Fibroblast of villous mesenchyme (primary cell): ENCODE measurements at regions not wholly inside any gene's neighbourhood (a gene's known extent, or its start where the extent isn't known, plus 50 kb on each side); places are given as distances from the start of the nearest gene placed in this dataset.

Experiments
- DNase-seq: peaks from one replicate; pipeline ENCODE4 v3.0.0-alpha.2; 2010; ENCODE audit warnings: low read depth
- H3K4me3 ChIP-seq: 2 replicates; pipeline ENCODE4 v1.5.1; 2011; ENCODE audit warnings: low read depth, mild to moderate bottlenecking, low read length
- TF ChIP-seq, protein P1 (sequence below): IDR thresholded peaks from 2 replicates; pipeline ENCODE4 v1.5.1; 2012; ENCODE audit warnings: low read depth, mild to moderate bottlenecking, low read length; ENCODE audit not compliant: insufficient read depth

DNA sequence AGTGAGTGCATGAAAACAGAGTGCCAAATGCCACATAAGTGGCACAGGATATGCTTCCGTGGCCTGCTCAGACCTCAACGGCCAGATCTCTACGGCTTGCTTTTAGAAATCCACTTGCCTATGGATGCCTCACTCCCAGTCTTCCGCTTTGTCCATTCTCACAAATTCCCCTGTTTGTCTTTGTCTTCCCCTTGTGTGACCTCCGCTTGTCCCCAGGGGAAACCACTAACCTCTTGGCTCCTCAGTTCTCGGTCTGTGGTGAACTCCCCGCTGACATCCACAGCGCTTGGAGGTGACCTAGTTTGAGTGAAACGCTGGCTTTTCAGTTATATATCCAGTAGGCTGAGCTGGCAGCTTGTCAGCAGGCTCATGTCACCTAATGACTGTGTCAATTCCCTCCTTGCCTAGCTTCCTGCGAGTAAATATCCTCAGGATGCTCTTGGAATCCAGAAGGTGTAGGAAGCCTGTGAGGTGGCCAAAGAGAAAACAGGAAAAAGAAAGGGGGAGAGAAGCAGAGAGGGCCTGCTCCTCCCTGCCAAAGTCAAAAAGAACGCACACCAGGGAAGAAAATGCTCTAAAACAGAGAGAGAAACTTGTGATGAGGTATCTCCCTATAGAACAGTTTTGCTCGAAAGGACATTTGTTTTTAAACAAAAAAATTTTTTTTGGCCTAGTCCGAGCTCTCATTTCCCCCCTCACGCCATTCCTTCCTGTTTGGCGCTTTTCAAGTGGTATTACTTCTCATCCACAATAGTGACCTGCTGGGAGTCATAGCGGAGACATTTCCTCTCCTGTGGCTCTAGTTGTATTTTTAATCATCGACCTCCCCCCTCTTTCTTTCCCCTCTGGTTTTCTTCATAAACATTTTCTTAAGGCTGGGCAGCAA is 101.6 kb upstream of the SPRY4 start:
- DNase-seq: no peak
- no peak overlapping the region for H3K4me3 ChIP-seq
- TF ChIP-seq, protein P1, sequence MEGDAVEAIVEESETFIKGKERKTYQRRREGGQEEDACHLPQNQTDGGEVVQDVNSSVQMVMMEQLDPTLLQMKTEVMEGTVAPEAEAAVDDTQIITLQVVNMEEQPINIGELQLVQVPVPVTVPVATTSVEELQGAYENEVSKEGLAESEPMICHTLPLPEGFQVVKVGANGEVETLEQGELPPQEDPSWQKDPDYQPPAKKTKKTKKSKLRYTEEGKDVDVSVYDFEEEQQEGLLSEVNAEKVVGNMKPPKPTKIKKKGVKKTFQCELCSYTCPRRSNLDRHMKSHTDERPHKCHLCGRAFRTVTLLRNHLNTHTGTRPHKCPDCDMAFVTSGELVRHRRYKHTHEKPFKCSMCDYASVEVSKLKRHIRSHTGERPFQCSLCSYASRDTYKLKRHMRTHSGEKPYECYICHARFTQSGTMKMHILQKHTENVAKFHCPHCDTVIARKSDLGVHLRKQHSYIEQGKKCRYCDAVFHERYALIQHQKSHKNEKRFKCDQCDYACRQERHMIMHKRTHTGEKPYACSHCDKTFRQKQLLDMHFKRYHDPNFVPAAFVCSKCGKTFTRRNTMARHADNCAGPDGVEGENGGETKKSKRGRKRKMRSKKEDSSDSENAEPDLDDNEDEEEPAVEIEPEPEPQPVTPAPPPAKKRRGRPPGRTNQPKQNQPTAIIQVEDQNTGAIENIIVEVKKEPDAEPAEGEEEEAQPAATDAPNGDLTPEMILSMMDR: no peak

- TF ChIP-seq, protein P1: no peak
- no peak overlapping the region for H3K4me3 ChIP-seq
- DNase-seq: no peak
These were observed 100.7 kb upstream of the SPRY4 start for GRCh38 chr5:142425286-142426065.

DNA sequence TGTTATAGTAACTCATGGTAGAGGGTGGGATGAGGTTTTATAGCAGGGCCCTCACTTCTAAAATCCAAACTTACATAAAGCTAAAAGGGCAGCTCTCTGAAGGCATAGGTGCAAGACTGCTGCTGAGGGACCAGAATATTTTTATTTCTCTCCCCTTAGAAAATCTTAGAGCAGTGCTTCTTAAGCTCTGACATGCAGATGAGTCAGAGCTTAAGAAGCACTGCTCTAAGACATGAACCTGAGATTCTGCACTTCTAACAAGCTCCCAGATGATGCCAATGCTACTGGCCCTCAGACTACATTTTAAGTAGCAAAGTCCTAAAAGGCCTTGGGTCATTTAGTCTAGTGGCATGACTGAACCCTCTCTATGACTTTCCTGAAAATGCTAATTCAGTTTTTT is 97.6 kb upstream of the SPRY4 start:
- H3K4me3 ChIP-seq: no peak overlapping the region
- peak; percentile 50 for DNase-seq
- TF ChIP-seq, protein P1: no peak

- TF ChIP-seq, protein P1: no peak
- DNase-seq: no peak
- H3K4me3 ChIP-seq: no peak overlapping the region
These were observed 97.0 kb upstream of the SPRY4 start for GRCh38 chr5:142421621-142422397.

DNA sequence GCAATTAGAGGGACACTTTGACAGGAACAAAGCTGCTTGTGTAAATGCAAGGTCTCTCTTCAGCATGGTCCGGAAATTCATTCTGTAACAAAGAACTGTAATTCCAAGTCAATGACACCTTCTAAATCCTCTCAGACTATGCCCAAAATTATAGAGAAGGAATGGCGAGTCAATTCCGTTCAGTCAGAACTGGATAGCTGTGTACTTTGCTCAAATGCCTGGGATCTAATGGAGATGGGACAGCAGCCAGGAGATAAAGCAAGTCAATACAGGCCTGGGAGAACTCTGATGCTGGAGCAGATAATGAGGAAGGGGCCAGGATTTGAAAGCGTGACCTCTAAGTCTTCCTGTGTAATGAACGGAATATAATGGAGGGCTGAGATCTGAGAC is 96.4 kb upstream of the SPRY4 start:
- TF ChIP-seq, protein P1: no peak
- no peak for DNase-seq
- no peak overlapping the region for H3K4me3 ChIP-seq

- DNase-seq: peak; percentile 21
- H3K4me3 ChIP-seq: no peak overlapping the region
- TF ChIP-seq, protein P1: no peak
These were observed 95.9 kb upstream of the SPRY4 start for GRCh38 chr5:142420561-142421227.
